ENCODE measurements at regions not wholly inside any gene's neighbourhood (a gene's known extent, or its start where the extent isn't known, plus 50 kb on each side); places are given as distances from the start of the nearest gene placed in this dataset.
"Not testable (repeated sequence)": the region's sequence is repeated elsewhere in the genome, so short reads cannot be mapped to it uniquely, and the experiment has no call there.

- DNase-seq (ENCODE audit: low spot score); ATAC-seq: not testable (repeated sequence)
Measured at GRCh38 chr7:97928844-97929243, 56.6 kb upstream of the ASNS start.

GRCh38 chr7:97927790-97928748, 55.9 kb upstream of the ASNS start:
- peak; percentile 59 for DNase-seq (ENCODE audit: low spot score)
- peak; percentile 75 for ATAC-seq
